GM12891 (cell line): ENCODE measurements at regions not wholly inside any gene's neighbourhood (a gene's known extent, or its start where the extent isn't known, plus 50 kb on each side); places are given as distances from the start of the nearest gene placed in this dataset.
"Not testable (repeated sequence)": the region's sequence is repeated elsewhere in the genome, so short reads cannot be mapped to it uniquely, and the experiment has no call there.

ENCODE experiments used
- DNase-seq: peaks from one replicate; pipeline ENCODE4 v3.0.0; 2011; ENCODE audit warnings: low spot score; ENCODE audit not compliant: insufficient read length
- FAIRE-seq: peaks from 2 replicates; lab custom pipeline; 2011; peaks lifted over from hg19 to GRCh38; lab: Jason Lieb, UNC
- PAX5 ChIP-seq: IDR thresholded peaks from 2 replicates; pipeline ENCODE4 v1.6.1; 2011; ENCODE audit warnings: low read length, moderate library complexity, mild to moderate bottlenecking; ENCODE audit not compliant: insufficient read depth, severe bottlenecking
- POLR2A ChIP-seq: IDR thresholded peaks from 2 replicates; pipeline ENCODE4 v1.6.1; 2011; ENCODE audit warnings: low read depth, low read length, control low read depth
- POLR2AphosphoS5 ChIP-seq: IDR thresholded peaks from 2 replicates; pipeline ENCODE4 v1.6.1; 2011; ENCODE audit warnings: low read depth, low read length, control low read depth
- POU2F2 ChIP-seq: IDR thresholded peaks from 2 replicates; pipeline ENCODE4 v1.6.1; 2011; ENCODE audit warnings: low read depth, mild to moderate bottlenecking, control low read depth, low read length, moderate library complexity
- SPI1 ChIP-seq: IDR thresholded peaks from 2 replicates; pipeline ENCODE4 v1.6.1; 2011; ENCODE audit warnings: low read depth, low read length, control low read depth
- TAF1 ChIP-seq: IDR thresholded peaks from 2 replicates; pipeline ENCODE4 v1.6.1; 2011; ENCODE audit warnings: low read depth, low read length, control low read depth

DNA sequence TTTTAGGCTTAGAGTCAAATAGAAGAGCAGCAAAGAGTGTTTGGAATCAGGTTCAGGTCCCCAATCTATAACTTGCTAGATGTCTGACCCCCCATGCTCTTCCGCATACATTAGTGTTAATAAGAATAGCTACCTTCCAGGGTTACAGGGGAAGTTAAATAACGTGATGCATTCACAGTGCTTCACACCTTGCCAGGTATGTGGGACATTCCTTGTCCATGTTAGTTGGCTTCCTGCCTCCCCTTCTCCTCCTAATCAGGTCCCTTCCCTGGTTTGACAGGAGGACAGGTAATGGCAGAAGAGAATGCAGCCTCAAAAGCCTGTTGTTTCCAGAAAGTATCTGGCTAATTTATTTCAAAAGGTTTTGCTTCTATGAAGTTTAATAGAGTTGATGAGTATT is 248.7 kb downstream of the MID1IP1 start:
- TF ChIP-seq POU2F2 (no peak), PAX5 (no peak), POLR2A (no peak), POLR2AphosphoS5 (no peak), SPI1 (no peak), TAF1 (no peak)
- DNase-seq (no peak), FAIRE-seq (no peak)

GRCh38 chrX:39050427-39050826 is 249.2 kb downstream of the MID1IP1 start:
- FAIRE-seq (no peak), DNase-seq (no peak)
- TF ChIP-seq POLR2AphosphoS5 (no peak), TAF1 (no peak), PAX5 (no peak), POLR2A (no peak), SPI1 (no peak)

DNA sequence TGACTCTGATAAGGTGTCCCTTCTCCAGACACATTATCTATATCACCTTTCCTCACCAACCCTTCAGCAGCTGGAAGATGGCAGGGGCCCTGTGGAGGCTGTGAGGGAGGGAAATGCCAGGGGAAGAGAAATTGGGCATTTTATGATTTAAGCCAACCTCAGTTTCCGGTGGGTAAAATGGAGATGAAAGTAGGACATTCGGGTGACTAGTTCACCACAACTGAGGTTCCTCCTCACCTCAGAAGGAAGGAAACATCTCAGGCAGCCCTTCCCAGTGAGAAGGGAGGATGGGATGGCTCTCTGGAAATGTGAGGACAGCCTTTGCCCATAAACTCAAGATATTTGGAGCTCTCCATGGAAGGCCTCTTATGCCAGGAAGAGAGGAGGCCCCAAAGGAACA is 251.5 kb downstream of the MID1IP1 start:
- no peak for DNase-seq
- TF ChIP-seq POLR2AphosphoS5: no peak
- TF ChIP-seq SPI1: no peak
- TF ChIP-seq PAX5: no peak
- TF ChIP-seq POU2F2: no peak
- no peak for TF ChIP-seq TAF1
- no peak for TF ChIP-seq POLR2A
- no peak for FAIRE-seq

- FAIRE-seq (no peak), DNase-seq (no peak)
- TF ChIP-seq SPI1 (no peak), POLR2A (no peak), POU2F2 (no peak), TAF1 (no peak), PAX5 (no peak), POLR2AphosphoS5 (no peak)
Measured at GRCh38 chrX:39058724-39059123, 257.5 kb downstream of the MID1IP1 start.

- no peak for FAIRE-seq
- TF ChIP-seq POU2F2 (no peak), POLR2A (no peak), PAX5 (no peak), POLR2AphosphoS5 (no peak), TAF1 (no peak), SPI1 (no peak)
- DNase-seq: no peak
Measured at GRCh38 chrX:39059866-39060265, 258.6 kb downstream of the MID1IP1 start.

DNA sequence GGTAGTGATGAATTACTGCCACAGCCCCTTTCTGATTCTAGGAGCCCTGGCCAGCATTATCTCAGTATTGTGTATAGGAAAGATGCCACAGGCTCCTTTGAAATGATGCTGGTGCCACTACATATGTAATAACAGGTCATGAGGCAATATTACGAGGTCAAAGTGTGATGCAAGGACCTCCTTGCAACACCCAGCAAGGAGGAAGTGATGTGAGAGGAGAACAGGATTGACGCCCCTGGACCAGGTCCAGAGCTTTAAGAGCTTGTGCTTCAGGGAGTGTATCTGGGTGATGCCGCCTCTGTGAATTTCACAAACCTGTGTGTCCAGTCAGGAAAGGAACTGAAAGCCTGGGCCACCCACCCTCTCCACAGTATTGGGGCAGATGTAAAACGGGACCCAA is 261.8 kb downstream of the MID1IP1 start:
- FAIRE-seq (no peak), DNase-seq (no peak)
- no peak for TF ChIP-seq POU2F2
- TF ChIP-seq POLR2AphosphoS5: no peak
- TF ChIP-seq TAF1: no peak
- TF ChIP-seq PAX5: no peak
- no peak for TF ChIP-seq POLR2A
- TF ChIP-seq SPI1: no peak

GRCh38 chrX:39063702-39064101 is 262.4 kb downstream of the MID1IP1 start:
- DNase-seq (no peak), FAIRE-seq (no peak)
- TF ChIP-seq SPI1 (no peak), POU2F2 (no peak), PAX5 (no peak), POLR2A (no peak), POLR2AphosphoS5 (no peak), TAF1 (no peak)

DNA sequence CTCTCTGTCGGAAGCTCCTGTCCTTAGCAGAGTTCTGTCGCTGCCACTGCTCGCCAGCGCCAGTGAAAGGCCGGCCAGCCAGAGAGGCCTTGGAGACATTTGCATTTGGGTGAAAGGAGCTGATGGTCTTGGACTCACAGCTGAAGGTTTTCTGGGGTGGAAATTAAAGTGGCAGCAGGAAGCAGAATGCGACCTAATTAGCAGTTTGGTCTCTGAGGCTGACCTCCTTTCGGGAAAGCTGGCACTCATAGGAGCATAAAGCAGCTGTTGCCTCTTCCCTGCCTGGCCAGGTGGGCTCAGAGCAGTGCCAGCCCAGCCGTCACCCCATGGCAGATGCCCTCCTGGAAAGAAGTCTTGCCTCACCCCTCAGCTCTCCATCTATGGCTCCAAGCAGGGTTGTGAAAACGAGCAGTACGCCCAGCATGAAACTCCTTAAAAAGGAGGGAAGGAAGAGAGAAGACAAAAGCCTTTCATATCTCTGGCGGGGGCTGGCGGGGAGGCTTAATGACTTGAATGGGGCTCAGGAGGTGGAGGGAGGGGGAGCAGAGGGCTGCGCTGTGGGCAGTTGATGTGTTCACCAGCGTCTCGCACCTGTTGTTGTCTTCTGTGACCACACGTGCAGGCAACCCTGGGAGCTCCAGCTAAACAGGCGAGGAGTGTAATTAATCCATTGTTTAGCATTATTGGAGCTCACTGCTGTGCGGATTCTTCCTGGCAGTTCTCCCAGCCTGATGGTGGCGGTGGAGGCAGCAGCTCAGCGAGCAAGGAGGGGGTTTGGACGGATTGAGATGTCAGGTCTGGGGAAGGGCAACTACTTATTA is 264.0 kb downstream of the MID1IP1 start:
- TF ChIP-seq POLR2A: no peak
- no peak for TF ChIP-seq PAX5
- TF ChIP-seq POU2F2: no peak
- TF ChIP-seq TAF1: no peak
- TF ChIP-seq POLR2AphosphoS5: no peak
- DNase-seq (no peak), FAIRE-seq (no peak)

DNA sequence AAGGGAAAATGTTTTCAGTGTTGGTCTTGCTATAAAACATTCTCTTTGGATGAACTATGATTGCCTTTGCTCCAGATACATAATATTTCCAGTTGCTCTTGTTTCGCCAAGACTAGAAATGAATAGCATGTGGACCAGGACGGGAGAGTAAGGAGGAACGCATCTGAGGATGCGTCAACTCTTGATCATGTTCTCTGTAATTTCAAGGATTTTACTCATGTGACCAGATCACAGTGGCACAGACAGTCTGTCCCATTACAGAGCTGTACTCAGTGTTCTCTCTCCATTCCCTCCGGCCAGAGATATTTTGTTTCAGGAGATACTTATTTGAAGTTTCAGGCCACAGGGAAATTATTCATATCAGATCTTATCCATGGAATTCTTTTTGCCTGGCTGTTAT is 266.6 kb downstream of the MID1IP1 start:
- FAIRE-seq: no peak
- no peak for DNase-seq
- TF ChIP-seq POLR2AphosphoS5: no peak
- no peak for TF ChIP-seq PAX5
- TF ChIP-seq TAF1: no peak
- no peak for TF ChIP-seq POLR2A
- TF ChIP-seq POU2F2: no peak
- TF ChIP-seq SPI1: no peak

DNA sequence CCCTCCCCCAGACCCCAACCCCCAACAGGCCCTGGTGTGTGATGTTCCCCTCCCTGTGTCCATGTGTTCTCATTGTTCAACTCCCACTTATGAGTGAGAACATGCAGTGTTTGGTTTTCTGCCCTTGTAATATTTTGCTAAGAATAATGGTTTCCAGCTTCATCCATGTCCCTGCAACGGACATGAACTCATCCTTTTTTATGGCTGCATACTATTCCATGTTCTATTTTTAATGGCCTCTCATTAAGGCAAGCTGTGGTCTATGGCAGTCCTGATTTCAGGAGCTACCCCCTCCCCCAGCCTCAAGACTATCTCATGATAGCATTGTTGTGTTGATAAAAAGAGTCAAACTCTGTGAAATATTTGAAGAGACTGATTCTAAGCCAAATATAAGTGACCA is 267.4 kb downstream of the MID1IP1 start:
- not testable (repeated sequence) for DNase-seq, FAIRE-seq
